Right atrium auricular region (tissue), 2 donors: ENCODE measurements at regions not wholly inside any gene's neighbourhood (a gene's known extent, or its start where the extent isn't known, plus 50 kb on each side); places are given as distances from the start of the nearest gene placed in this dataset.
"Not testable (repeated sequence)": the region's sequence is repeated elsewhere in the genome, so short reads cannot be mapped to it uniquely, and the experiment has no call there.

Experiments
- DNase-seq: peaks from one replicate; pipeline ENCODE4 v3.0.0-alpha.2; 2019; ENCODE audit warnings: low spot score
- H3K27ac ChIP-seq, 2 donors: fragments of 200-600 bp; sonication (generic); 1 replicate in 1 of 2; 2 replicates in 1 of 2; pipeline ENCODE4 v1.5.1; 2016 to 2019
- H3K27me3 ChIP-seq, 2 donors: fragments of 200-600 bp; sonication (generic); one replicate each; pipeline versions ENCODE4 v1.5.1 to v1.6.0; 2017 to 2019
- H3K36me3 ChIP-seq: fragments of 200-600 bp; sonication (generic); one replicate; pipeline ENCODE4 v1.5.1; 2016
- H3K4me1 ChIP-seq, 2 donors: fragments of 200-600 bp; sonication (generic); one replicate each; pipeline versions ENCODE4 v1.5.1 to v1.6.0; 2017 to 2019
- H3K4me3 ChIP-seq, 2 donors: fragments of 200-600 bp; sonication (generic); 1 replicate in 1 of 2; 2 replicates in 1 of 2; pipeline ENCODE4 v1.5.1; 2017 to 2019; ENCODE audit warnings: mild to moderate bottlenecking in 1 of 2, moderate library complexity in 1 of 2
- H3K9me3 ChIP-seq, 2 donors: fragments of 200-600 bp; sonication (generic); one replicate each; pipeline ENCODE4 v1.5.1; 2019
- TF ChIP-seq, protein P1 (sequence below), 2 donors: fragments of 200-600 bp; sonication (generic); IDR thresholded peaks; one replicate each; pipeline ENCODE4 v1.5.1; 2019; ENCODE audit warnings: antibody characterized with exemption in 2 of 2

GRCh38 chr2:194672994-194673393 lies 984.0 kb upstream of the SLC39A10 start:
- Histone ChIP-seq H3K9me3 (no peaks in the 10 kb centered on the region), H3K27ac (no peak overlapping the region)

DNA sequence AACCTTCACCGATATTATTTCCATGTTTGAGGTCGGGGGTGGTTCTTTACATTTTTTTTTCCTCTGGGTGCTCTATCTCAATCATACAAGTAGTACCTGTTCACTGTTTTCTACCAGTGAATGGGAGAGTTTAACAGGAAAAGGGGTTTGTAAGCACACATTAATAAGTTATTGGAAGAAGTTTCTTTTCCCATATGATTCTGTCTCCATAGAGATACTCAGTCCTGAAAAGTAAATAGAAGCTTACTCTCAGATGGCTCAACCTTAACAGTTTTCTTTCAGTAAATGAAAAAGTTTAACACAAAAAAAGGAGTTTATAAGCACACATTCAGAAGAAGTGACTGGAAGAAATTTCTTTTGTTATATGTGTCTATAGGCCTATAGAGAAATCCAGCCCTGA lies 995.6 kb upstream of the SLC39A10 start:
- H3K27me3 ChIP-seq, result no peaks in the 10 kb centered on the region
- TF ChIP-seq, protein P1, sequence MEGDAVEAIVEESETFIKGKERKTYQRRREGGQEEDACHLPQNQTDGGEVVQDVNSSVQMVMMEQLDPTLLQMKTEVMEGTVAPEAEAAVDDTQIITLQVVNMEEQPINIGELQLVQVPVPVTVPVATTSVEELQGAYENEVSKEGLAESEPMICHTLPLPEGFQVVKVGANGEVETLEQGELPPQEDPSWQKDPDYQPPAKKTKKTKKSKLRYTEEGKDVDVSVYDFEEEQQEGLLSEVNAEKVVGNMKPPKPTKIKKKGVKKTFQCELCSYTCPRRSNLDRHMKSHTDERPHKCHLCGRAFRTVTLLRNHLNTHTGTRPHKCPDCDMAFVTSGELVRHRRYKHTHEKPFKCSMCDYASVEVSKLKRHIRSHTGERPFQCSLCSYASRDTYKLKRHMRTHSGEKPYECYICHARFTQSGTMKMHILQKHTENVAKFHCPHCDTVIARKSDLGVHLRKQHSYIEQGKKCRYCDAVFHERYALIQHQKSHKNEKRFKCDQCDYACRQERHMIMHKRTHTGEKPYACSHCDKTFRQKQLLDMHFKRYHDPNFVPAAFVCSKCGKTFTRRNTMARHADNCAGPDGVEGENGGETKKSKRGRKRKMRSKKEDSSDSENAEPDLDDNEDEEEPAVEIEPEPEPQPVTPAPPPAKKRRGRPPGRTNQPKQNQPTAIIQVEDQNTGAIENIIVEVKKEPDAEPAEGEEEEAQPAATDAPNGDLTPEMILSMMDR (IDR thresholded peaks at IDR 0.05), result no peak
- H3K4me1 ChIP-seq, result no peaks in the 10 kb centered on the region
- no peak for DNase-seq
- no peak overlapping the region for H3K4me3 ChIP-seq
- no peaks in the 10 kb centered on the region for H3K36me3 ChIP-seq
- H3K9me3 ChIP-seq, result no peaks in the 10 kb centered on the region
- no peak overlapping the region for H3K27ac ChIP-seq

More at GRCh38 chr2:194672994-194673393, 984.0 kb upstream of the SLC39A10 start:
- no peaks in the 10 kb centered on the region for H3K36me3 ChIP-seq
- no peaks in the 10 kb centered on the region for H3K27me3 ChIP-seq
- DNase-seq, result no peak
- no peak overlapping the region for H3K4me3 ChIP-seq
- H3K4me1 ChIP-seq, result no peaks in the 10 kb centered on the region
- TF ChIP-seq, protein P1 (IDR thresholded peaks at IDR 0.05), result no peak

- H3K9me3 ChIP-seq, H3K36me3 ChIP-seq, H3K4me3 ChIP-seq, H3K4me1 ChIP-seq, H3K27me3 ChIP-seq, DNase-seq, H3K27ac ChIP-seq: not testable (repeated sequence)
Observed at GRCh38 chr2:194639057-194639456, 1018.0 kb upstream of the SLC39A10 start.

DNA sequence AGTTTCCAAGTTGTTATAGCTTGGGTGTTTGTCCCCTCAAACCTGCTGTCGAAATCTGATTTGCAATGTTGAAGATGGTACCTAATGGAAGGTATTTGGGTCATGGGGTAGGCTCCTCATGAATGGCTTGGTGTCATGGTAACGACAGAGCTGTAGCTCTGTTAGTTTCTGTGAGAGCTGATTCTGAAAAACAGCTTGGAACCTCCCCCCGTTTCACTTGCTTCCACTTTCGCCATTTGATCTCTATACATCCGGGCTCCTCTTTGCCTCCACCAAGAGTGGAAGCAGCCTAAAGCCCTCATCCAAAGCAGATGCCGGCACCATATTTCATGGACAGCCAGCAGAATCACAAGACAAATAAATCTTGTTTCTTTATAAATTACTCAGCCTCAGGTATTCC lies 1035.1 kb upstream of the SLC39A10 start:
- TF ChIP-seq, protein P1 (IDR thresholded peaks at IDR 0.05), result no peak
- Histone ChIP-seq H3K27me3 (no peaks in the 10 kb centered on the region), H3K27ac (no peak overlapping the region), H3K4me3 (no peak overlapping the region), H3K36me3 (no peaks in the 10 kb centered on the region), H3K4me1 (no peaks in the 10 kb centered on the region), H3K9me3 (no peaks in the 10 kb centered on the region)
- no peak for DNase-seq

GRCh38 chr2:194619366-194619765 lies 1037.7 kb upstream of the SLC39A10 start:
- no peak overlapping the region for H3K27ac ChIP-seq
- TF ChIP-seq, protein P1 (IDR thresholded peaks at IDR 0.05), result no peak
- no peaks in the 10 kb centered on the region for H3K4me1 ChIP-seq
- H3K9me3 ChIP-seq, result no peaks in the 10 kb centered on the region
- no peak for DNase-seq
- no peak overlapping the region for H3K4me3 ChIP-seq
- H3K27me3 ChIP-seq, result no peaks in the 10 kb centered on the region
- no peaks in the 10 kb centered on the region for H3K36me3 ChIP-seq

GRCh38 chr2:194618432-194618831 lies 1038.6 kb upstream of the SLC39A10 start:
- H3K27ac ChIP-seq, result no peak overlapping the region
- H3K4me1 ChIP-seq, result no peaks in the 10 kb centered on the region
- no peaks in the 10 kb centered on the region for H3K27me3 ChIP-seq
- TF ChIP-seq, protein P1 (IDR thresholded peaks at IDR 0.05), result no peak
- H3K36me3 ChIP-seq, result no peaks in the 10 kb centered on the region
- no peak for DNase-seq
- H3K9me3 ChIP-seq, result no peaks in the 10 kb centered on the region
- no peak overlapping the region for H3K4me3 ChIP-seq
